ENCODE measurements at regions not wholly inside any gene's neighbourhood (a gene's known extent, or its start where the extent isn't known, plus 50 kb on each side); places are given as distances from the start of the nearest gene placed in this dataset.

DNA sequence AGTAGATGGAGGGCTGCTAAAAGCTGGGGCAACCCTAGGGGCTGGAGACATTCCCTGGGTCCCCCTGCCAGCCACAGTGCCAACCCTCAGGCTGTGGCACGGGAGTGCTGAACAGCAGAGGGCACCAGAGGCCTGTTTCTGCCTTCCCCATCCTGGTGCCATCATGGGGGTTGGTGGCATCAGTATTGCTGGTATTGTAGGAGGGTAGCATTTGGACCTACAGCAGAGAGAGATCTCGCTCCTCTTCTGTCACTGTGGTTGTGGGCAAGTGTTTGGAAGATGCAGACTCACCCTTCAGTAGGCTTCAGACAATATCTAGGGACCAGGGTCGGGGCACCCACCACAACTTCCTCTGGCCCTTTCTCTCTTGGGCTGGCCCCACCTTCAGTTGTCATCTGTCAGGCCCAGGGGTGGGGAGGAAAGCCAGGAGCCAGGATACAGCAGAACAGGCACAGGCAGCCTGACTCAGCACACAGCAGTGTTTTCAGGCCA is 123.5 kb downstream of the RPLP1 start:
- ChIA-PET CTCF (interaction anchor here (0.6 to 1.3 kb wide), 6 partner anchors 21 to 787 kb away, joined by 3 to 6 read pairs (median 4); no protein-coding TSS in a partner anchor), POLR2A (interaction anchor here (0.7 kb wide), 1 partner anchor 36 kb away, joined by 3 read pairs; no protein-coding TSS in a partner anchor)
- H3K27me3 ChIP-seq (ENCODE audit: control insufficient read depth, insufficient read depth, low read length) = peaks cover 31% of the 10 kb centered on the region
- no peak overlapping the region for H3K27ac ChIP-seq (ENCODE audit: low read depth, low read length)
- TF ChIP-seq, protein P1, sequence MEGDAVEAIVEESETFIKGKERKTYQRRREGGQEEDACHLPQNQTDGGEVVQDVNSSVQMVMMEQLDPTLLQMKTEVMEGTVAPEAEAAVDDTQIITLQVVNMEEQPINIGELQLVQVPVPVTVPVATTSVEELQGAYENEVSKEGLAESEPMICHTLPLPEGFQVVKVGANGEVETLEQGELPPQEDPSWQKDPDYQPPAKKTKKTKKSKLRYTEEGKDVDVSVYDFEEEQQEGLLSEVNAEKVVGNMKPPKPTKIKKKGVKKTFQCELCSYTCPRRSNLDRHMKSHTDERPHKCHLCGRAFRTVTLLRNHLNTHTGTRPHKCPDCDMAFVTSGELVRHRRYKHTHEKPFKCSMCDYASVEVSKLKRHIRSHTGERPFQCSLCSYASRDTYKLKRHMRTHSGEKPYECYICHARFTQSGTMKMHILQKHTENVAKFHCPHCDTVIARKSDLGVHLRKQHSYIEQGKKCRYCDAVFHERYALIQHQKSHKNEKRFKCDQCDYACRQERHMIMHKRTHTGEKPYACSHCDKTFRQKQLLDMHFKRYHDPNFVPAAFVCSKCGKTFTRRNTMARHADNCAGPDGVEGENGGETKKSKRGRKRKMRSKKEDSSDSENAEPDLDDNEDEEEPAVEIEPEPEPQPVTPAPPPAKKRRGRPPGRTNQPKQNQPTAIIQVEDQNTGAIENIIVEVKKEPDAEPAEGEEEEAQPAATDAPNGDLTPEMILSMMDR (IDR thresholded peaks at IDR 0.05; ENCODE audit: low read depth, low read length) = peak; percentile 58
- no peaks in the 10 kb centered on the region for H3K9me3 ChIP-seq (ENCODE audit: control insufficient read depth, insufficient read depth, low read length)
- DNase-seq (ENCODE audit: low read depth, low spot score) = no peak
- H3K4me3 ChIP-seq (ENCODE audit: low read depth, low read length) = no peak overlapping the region

DNA sequence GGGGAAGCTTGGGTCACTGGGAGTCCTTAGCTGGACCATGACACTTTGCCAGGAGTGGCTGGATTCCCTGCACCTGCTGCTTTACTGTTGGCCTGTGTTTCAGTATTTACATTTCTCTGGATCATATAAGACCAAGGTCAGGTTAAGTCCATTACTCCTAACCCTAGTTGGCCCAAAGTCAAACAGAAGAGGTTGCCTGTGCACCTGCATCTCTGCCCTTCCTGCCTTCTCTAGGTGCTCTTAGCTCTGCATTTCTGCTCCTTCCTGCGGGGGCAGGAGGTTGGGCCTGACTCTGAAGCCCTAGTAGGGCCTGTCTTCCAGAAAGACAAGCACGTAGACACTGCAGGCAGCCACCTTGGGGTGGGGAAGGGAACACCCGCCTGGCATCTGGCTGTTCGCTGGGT is 124.3 kb downstream of the RPLP1 start:
- no peak for DNase-seq (ENCODE audit: low read depth, low spot score)
- ChIA-PET CTCF (interaction anchor here (0.6 to 1.3 kb wide), 6 partner anchors 22 to 914 kb away, joined by 3 to 6 read pairs (median 4); no protein-coding TSS in a partner anchor), POLR2A (interaction anchor here (0.7 kb wide), 1 partner anchor 37 kb away, joined by 3 read pairs; no protein-coding TSS in a partner anchor)
- Histone ChIP-seq H3K4me3 (ENCODE audit: low read depth, low read length) (no peak overlapping the region), H3K27me3 (ENCODE audit: control insufficient read depth, insufficient read depth, low read length) (peaks cover 29% of the 10 kb centered on the region), H3K9me3 (ENCODE audit: control insufficient read depth, insufficient read depth, low read length) (no peaks in the 10 kb centered on the region), H3K27ac (ENCODE audit: low read depth, low read length) (no peak overlapping the region)
- TF ChIP-seq, protein P1 (IDR thresholded peaks at IDR 0.05; ENCODE audit: low read depth, low read length) = no peak

DNA sequence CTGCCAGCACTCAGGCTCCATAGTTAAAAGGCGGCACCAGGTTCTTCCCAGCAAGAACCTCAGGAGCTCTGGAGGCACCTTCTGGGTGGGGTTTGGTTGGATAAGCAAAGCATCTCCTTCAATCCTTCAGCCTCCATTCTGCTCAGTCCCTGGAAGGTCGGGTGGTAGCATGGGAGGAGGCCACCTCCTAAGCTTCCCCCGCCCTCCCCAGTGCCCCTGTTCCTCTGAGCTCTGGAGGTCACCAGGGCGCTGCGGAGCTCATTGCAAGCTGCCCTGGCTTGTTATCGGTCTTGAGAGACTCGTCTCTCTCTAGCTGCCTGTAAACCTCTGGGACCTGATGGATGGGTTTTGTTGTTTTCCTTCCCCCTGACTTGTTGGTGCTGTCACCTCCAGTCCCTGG is 124.8 kb downstream of the RPLP1 start:
- no peak overlapping the region for H3K27ac ChIP-seq (ENCODE audit: low read depth, low read length)
- ChIA-PET POLR2A (no interaction called here), CTCF (no interaction called here)
- no peak overlapping the region for H3K4me3 ChIP-seq (ENCODE audit: low read depth, low read length)
- DNase-seq (ENCODE audit: low read depth, low spot score) = no peak
- peaks cover 27% of the 10 kb centered on the region for H3K27me3 ChIP-seq (ENCODE audit: control insufficient read depth, insufficient read depth, low read length)
- TF ChIP-seq, protein P1 (IDR thresholded peaks at IDR 0.05; ENCODE audit: low read depth, low read length) = no peak
- H3K9me3 ChIP-seq (ENCODE audit: control insufficient read depth, insufficient read depth, low read length) = no peaks in the 10 kb centered on the region

DNA sequence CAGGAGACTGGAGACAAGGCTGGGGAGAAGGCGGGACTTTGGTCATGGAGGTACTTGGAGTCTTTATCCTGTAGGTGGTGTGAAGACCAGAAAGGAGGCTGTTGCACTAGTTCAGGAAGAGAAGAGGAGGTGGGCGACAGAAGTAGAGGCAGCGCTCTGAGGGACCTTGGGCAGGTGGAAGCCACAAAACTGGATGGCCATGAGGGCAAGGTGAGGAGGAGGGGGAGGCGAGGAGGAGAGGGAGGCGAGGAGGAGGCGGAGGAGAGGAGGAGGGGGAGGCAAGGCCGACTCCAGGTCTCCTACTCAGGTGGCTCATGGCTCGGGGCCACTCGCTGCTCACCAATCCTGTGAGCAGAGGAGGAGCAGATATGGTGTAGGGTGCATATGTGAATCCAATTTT is 125.6 kb downstream of the RPLP1 start:
- Histone ChIP-seq H3K27me3 (ENCODE audit: control insufficient read depth, insufficient read depth, low read length) (peaks cover 24% of the 10 kb centered on the region), H3K4me3 (ENCODE audit: low read depth, low read length) (no peak overlapping the region), H3K9me3 (ENCODE audit: control insufficient read depth, insufficient read depth, low read length) (no peaks in the 10 kb centered on the region), H3K27ac (ENCODE audit: low read depth, low read length) (no peak overlapping the region)
- CTCF ChIA-PET = no interaction called here
- no peak for DNase-seq (ENCODE audit: low read depth, low spot score)
- POLR2A ChIA-PET = no interaction called here
- TF ChIP-seq, protein P1 (IDR thresholded peaks at IDR 0.05; ENCODE audit: low read depth, low read length) = no peak

DNA sequence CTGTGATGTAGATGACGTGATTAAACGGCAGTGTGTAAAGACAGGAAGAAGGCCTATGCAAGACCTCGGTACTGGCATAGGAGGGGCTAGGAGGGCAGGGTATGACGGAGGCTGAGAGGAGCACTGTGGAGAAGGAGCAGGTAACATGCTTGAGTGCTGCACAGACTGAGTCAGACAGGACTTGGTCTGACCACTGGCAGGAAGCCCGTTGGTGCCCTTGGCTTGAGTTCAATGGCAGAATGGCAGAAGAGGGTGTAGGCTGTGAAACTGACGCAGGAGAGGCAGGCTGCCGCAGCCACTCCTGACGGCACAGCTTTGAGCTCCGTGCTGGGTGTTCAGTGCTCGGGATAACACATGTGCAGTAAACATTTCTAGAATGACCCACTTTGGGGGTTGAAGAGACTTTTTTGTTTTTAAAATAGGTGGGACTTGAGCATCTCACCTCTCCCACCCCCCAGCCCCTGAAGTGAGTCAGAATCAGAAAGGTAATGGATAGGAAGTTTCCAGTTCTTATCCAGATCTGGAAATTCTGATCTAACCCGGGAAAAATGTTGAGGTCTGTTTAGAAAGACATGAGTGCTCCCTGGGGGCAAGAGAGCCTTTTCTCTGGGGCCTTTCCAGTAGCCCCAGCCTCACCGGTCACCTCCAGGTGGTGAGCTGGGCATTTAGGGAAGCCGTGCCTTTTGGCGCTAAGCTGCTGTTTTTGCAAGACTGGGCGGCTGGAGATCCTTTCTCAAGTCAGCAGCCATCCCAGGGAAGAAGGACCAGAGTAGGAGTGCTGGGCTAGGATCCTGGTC is 126.4 kb downstream of the RPLP1 start:
- TF ChIP-seq, protein P1 (IDR thresholded peaks at IDR 0.05; ENCODE audit: low read depth, low read length) = no peak
- no peak overlapping the region for H3K4me3 ChIP-seq (ENCODE audit: low read depth, low read length)
- H3K9me3 ChIP-seq (ENCODE audit: control insufficient read depth, insufficient read depth, low read length) = no peaks in the 10 kb centered on the region
- no peak overlapping the region for H3K27ac ChIP-seq (ENCODE audit: low read depth, low read length)
- CTCF ChIA-PET = no interaction called here
- H3K27me3 ChIP-seq (ENCODE audit: control insufficient read depth, insufficient read depth, low read length) = peaks cover 29% of the 10 kb centered on the region
- POLR2A ChIA-PET = no interaction called here
- DNase-seq (ENCODE audit: low read depth, low spot score) = no peak

Data from AG04450 (cell line).